Heart left ventricle (tissue), 13 donors: ENCODE measurements at regions not wholly inside any gene's neighbourhood (a gene's known extent, or its start where the extent isn't known, plus 50 kb on each side); places are given as distances from the start of the nearest gene placed in this dataset.

ENCODE experiments used
- CTCF ChIP-seq, 12 donors: fragments of 200-600 bp; sonication (generic) in 4 of 12; IDR thresholded peaks; one replicate each; pipeline versions ENCODE4 v1.5.0 to v1.8.0; 2018 to 2022; ENCODE audit warnings: antibody characterized with exemption in 12 of 12, mild to moderate bottlenecking in 5 of 12
- POLR2A ChIP-seq, 2 donors: fragments of 450-650 bp; IDR thresholded peaks; one replicate each; pipeline ENCODE4 v1.6.1; 2017; ENCODE audit warnings: antibody characterized with exemption in 2 of 2, mild to moderate bottlenecking in 2 of 2, moderate library complexity in 2 of 2
- donor health status: ischemic (EF 13 %, LVEDD 7.1; RV severe dilation, severe dysfunction).
- donor health status: DM: no; HTN: yes; CAD: no.
- donor health status: DM: no; HTN: no; CAD: no.
- donor health status: ischemic (EF 25% LVEDD 6.9; RV normal size, moderate dysfunction).
- donor health status: ischemic (EF 25% LVEDD 5.7; RV mildly dilated, moderate dysfunction).
- donor health status: ischemic (EF 35%, LVEDD 5.7; RV mildly dilated, moderate dysfunction).
- donor health status: nonischemic (EF 11% LVEDD 7.7; RV severe dilation, severe dysfunction).
- donor health status: DM: yes; HTN: yes; CAD: no.
- donor health status: PGD.
- donor health status: ischemic (EF 29% LVEDD 5.4; RV normal size, mild dysfunction).
- donor health status: nonischemic (EF 23%, LVEDD 6.1; RV moderate dilation, normal function).

- TF ChIP-seq CTCF (IDR thresholded peaks at IDR 0.05) (no peak), POLR2A (IDR thresholded peaks at IDR 0.05) (no peak)
Observed at GRCh38 chr9:71263451-71263850, 142.0 kb upstream of the TRPM3 start.
